RPMI7951 (cell line): ENCODE measurements at regions not wholly inside any gene's neighbourhood (a gene's known extent, or its start where the extent isn't known, plus 50 kb on each side); places are given as distances from the start of the nearest gene placed in this dataset.

Source experiments
- DNase-seq: peaks from one replicate; pipeline ENCODE4 v3.0.0-alpha.2; 2012; ENCODE audit warnings: low read depth

DNA sequence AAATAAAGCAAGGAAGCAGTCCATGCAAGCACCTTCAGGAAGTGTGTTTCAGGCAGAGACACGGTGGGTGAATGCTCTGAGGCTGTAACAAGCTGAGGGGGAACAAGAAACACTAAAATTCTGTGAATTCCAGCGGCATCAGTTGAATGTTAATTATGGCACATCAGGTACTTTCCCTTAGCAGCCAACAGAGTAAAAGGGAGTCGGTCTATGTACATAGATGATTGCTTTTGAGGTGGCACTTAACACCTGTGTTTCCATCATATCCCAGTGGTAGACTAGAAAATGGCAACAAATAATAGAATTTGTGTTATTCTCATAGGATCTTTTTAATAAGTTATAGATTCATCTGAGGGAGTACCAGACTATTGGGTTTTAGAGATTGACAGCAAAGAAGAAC lies 481.0 kb upstream of the KLF6 start:
- DNase-seq: no peak

DNA sequence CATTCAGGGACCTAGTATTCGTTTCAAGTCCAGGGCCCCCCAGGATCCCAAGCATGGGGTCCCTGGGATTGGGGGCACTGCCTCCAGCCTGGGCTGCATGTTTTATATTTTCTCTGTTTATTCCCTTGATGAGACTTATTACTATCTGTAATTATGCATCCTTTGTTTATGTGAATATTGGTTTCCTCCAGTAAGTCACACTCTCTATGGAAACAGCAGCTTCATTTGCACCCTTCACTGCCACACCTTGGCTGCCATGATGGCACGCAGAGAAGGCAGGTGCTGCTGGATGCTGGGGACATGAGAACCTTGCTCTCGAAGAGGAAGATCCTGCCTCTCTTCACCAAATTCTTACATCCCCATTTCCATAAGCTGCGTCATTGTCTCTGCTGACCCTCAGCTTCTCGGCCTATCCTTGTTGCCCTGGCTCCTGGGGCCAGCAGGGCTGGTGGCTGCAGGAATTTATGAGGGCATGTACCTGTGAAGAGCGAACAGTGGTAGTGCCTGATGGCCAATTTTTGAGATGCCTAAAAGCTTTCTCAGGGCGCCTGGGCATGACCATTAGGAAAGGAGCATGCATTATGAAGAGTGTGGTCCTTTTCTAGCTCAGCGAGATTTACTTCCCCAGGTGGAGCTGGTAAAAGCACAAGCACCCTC lies 479.3 kb upstream of the KLF6 start:
- no peak for DNase-seq

DNA sequence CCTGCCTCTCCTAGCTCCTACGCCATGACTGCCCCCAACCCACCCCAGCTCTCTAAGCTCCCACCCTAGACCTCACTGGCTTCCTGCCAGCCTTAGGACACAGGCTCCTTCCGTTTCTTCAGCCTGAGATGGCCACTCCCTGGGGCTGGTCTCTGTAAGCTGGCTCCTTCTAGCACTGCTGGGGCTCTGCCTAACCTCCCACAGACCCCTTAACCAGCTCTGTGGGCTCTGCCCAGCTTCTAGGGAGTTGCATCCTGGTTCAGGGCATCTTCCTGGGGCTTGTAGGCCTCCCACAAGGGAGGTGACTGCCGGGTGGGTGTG lies 478.6 kb upstream of the KLF6 start:
- no peak for DNase-seq

DNA sequence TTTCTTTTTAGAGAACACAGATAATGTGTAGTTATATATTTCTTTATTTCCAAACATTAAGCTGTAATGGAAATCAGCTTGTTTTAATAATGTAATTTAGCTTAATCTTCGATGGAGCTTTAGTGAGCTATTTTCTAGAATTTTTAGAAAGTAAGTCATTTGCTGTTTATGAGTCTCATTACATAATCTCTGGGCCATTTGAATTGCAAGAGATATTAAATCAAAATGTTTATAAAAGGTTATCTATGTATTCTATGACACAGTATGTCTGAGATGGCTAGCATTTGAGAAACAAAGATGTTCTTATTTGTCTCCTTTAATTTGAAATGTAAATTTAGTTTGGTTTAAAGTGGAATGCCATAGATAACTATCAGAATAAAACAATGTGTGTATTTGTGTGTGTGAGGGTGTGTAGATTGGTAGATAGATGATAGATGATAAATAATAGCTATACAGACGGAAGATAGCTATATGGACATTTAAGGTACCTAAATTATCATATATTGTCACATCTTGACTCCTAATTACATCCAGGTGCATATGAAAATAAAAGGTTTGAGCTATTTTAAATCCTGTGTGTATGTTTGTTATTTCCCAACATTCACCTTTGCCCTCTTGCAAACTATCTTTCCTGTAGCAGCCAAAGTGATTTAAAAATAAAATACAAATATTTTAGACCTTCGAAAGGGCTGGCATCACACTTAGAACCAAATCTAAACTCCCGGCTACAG lies 478.0 kb upstream of the KLF6 start:
- no peak for DNase-seq

DNA sequence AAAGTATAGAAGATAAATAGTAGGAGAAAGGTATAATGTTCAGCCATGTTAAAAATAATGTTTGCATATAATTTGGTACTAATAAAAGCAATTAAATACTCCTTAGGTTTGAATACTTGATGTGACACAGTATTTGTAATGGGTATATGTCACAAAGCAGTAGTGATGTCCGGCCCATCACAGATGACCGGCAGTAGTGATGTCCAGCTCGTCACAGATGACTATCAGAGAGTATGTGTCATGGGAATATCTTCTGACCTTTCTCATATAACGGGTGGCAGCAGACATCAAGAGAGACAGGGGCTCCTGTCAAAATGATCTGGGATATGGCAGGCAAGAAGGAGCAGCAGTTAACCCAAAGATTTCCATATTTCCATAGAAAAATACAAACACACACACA lies 477.4 kb upstream of the KLF6 start:
- peak; percentile 45 for DNase-seq

DNA sequence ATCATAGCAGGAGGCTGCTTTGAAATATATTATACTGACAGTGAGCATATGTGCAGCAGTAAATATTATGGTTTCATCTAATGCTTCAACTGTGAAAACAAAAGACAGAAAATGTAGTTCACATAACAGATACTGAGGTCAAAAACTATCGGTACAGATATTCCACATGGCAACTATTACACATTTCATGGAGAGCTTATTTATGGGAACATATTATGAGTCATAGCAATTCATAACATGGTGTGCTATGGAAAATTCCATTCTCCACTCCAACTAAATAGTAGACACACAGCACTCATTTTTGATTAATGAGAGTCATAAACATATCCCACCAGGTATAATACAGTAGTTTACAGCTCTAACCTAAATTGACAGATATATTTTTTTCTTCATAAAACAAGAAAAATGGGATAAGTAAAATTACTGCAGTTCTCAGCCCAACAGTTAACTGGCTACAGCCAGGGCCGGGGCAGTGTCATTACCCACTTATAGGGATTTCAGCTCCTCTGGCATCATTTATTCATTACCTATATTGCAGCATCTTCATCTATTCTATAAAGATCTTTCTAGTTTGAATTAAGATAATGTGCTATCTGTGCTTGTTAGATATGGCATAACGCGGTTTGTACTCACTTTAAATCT lies 475.6 kb upstream of the KLF6 start:
- DNase-seq: peak; percentile 46

DNA sequence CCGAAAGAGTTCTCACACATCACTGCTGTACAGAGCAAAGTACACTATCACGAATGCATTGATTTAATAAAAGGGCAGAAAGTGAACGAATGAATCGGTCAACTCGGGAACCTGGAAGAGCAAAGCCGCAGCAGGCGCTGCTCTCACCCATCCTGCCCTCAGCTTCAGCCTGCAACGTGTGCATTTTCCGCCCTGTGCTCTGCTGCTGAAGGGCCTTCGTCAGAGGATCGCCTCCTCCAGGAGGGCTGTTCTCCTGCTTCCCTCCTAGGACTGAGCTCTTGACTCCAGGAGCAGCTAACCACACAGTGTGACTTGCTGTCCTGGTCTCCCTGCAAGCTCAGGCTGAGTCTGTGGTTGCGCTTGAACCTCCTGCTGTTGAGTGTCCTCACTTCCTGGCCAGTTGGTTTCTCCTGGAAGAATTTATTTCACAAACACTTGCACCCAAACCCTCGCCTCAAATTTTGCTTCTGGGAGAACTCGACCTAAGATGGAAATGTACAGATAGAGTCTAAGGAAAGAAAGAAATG lies 473.0 kb upstream of the KLF6 start:
- no peak for DNase-seq

DNA sequence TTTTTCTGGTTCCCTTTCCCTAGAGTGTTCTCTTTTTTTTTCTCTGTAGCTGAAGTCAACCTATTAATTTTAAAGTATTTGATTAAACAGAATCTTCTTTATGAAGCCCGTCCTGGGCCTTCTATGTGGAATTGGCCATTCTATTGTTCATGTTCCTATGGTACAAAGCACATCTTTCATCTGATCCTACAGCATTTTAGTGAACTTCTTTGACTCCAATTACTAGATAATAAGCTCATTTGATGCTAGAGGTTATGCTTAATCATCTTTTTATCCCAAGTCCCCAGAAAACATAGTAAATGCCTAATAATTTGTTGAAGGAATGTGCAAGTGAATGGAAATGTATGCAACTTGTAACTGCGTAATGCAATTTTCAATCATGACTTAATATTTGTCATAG lies 472.0 kb upstream of the KLF6 start:
- DNase-seq: no peak

DNA sequence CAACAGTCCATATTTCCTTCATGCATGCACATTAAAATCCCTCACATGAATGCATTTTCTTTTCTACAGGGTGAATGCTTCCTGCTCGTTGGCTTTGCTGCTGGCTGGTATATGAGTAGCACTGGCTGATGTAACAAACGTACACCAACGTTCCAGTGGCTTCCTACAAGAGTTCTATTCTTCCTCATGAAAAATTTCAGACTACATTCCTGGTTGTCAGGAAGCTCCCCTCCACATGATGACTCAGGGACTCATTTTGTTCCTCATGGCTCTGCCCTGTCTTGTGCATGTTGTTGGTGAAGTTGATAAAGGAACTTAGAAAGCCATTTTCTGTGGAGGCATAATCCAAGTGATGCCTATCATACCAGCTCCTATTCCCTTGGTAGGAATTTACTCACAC lies 470.7 kb upstream of the KLF6 start:
- no peak for DNase-seq

DNA sequence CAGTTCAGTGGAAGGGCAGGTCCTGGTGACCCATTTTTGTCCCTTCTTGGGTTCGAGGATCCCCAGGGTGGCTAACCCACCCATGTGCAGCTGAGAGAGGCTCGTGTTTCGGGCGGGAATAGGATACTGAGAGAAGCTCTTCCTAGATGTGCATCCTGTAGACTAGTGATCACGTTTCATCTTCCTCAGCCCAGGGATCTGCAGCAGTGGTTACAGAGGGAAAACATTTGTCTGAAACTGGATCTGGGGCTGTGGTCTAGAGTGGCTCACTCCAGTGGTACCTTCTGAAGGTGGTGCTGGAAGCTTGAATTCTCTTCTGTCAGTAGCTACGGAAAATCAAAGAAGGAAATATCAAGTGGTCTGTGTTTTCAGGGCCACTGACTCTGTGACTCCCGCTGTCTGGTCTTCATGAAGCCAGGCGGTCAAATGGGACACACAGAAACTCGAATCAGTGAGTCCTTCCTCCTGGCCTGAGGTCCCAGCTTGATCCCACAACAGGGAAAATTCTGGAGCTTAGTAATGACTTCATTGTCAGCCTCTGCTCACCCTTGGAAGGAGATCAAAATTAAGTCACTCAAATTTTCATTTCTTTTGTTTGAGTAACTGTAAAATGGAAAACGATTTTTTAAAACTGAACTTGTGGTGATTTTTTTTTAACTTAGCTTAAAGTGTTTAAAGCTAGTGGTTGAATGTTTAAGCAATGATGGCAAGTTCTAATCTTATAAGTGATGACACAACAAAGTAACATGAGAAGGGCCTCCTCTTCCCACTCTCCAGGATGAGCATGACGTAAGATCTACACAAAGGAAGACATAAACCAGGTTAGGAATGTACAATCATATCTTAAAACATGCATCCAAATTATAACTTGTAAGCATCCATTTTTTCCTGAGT lies 469.3 kb upstream of the KLF6 start:
- DNase-seq: peak; percentile 47

DNA sequence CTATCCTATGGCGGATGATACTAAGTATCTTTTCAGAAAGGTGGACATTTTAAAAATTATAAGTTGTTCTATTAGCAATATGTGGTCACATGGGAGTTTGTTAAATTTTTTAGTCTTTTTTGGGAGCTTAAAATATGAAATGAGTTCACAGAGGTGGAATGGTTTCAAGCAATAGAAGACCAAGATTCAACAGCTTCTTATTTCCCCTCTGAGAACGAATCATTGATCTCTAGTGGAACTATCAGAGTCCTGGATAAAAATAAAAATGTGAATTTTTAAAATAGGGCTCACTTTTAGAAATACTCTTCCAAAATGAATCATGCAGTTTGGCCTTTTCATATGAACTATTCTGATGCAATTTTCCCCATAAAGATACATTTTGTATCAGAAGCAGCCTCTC lies 467.7 kb upstream of the KLF6 start:
- DNase-seq: no peak

DNA sequence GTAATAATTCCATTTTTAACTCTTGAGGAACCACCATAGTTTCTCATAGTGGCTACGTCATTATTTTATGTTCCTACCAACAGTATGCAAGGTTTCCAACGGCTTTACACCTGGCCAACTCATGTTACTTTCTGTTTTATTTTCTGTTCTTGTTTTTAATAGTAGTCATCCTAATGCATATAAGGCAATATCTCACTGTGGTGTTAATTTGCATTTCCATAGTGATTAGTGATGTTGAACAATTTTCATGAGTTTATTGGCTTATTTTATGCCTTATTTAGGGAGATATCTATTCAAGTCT lies 465.5 kb upstream of the KLF6 start:
- DNase-seq: no peak

DNA sequence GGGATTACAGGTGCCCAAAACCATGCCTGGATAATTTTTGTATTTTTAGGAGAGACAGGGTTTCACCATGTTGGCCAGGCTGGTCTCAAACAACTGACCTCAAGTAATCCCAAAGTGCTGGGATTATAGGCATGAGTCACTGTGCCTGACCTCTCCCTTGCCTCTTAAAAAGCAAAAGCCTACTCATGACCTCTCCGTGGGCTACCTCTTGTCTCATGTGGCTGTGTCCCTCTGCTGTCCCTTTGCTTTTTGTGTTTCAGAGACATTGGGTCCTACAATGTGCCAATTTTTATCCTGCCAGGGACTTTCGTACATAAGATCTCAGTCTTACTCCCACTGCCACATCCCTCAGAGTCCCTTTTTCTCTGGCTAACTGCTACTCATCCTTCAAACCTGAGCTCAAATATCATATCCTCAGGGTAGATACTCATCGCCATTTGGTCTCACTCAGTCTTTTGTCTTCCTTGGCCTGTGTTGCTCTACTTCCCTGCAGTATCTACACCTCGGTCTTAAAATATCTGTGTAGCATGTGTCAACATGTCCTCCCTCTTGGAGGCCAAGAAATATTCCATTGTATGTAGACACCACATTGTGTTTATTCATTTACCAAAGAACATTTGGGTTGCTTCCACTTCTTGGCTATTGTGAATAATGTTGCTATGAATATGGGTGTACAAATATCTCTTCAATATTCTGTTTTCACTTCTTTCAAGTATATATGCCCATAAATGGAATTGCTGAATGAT lies 465.0 kb upstream of the KLF6 start:
- peak; percentile 94 for DNase-seq

DNA sequence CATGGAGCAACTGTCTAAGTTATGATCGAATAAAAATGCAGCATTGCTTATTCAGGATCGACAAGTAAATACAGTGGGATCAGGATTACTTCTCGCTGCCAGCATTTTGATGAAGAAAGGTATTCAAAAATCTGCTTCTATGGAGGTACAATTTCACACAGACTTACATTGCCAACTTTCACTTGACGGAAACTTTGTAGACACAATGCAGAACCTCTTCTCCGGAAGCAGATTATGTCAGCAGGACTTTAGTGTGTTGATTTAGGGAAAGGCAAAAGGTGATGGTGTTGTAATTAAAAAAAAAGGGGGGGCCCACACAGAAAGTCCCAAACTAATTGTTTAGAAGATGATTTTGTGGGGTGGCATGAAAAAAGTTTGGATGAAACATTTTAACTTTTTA lies 462.4 kb upstream of the KLF6 start:
- no peak for DNase-seq

DNA sequence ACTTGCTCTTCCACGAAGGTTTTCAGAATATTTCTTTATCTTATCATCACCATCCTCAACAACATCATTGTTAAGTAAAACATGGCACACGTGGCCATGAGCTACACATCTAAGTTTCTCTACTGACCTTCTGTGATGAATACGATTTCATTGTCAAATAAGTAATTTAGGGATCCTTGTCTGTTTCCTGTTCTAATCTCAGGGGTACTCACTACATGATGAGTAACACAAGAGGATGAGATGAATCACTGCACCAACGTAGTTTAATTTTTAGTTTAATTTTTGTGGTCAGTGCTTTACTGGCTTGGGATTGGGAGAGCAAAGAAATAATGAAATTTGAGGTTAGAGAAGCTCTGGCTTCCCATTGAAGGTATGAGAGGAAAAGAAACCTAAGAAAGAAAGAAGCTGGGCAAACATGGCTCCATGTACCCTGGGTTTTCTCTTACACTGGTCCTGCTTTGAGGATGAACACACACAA lies 461.9 kb upstream of the KLF6 start:
- peak; percentile 95 for DNase-seq

DNA sequence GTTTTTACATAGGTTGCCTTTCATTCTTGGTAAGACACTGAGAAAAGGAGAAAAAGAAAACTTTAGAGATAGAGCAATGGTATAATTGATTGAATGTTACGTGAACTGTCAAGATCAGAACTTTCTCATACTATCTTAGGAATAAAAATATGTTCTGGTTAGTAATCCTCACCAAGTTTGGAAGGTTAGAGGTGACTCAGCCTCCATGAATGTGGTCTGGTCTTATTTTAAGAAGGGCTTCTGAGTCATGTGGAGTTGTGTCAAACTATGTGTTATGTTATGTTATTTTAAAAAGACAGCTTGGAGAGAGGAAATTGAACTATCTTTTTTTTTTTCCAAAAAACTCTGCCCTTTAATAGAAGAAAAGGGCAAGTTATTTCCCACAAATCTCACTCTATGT lies 458.6 kb upstream of the KLF6 start:
- DNase-seq: peak; percentile 99

DNA sequence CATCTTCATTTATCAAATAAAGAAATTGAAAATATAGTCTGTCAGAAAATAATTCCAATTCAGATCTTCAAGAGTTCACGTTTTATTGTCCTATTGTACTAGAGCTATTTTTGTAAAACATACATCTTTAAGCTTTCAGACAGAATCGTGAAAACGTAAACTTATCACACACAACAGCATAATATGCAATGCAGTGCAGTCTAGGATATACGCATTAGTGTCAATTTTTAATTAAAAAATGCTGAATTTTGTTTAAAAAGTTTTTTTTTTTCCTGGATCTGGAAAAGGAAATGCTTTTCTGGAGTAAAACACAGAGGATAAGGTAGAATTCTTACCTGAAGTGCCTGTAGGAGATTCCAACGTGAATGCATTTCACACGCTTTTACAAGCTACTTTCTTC lies 458.2 kb upstream of the KLF6 start:
- no peak for DNase-seq

DNA sequence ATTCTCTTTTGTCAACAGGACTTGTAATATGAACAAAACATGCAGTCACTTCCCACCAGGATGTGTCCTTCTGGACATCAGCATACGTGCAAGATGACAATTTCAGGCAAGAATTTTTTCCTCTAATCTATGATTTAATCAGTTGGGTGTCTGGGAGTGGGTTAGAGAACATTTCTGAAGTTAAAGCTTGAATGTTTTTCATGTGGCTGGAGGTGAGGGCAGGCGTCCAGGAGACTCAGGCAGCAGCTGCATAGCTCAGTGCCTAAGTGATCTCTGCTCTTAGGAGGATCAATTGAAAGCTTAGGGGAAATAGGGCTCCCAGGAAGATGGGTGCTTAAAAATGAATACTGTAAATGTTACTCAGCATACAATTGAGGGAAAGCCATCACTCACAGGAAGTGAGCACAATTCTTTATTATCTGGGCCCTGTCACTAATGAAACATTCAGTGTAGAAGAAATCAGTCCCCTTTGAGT lies 457.6 kb upstream of the KLF6 start:
- peak; percentile 96 for DNase-seq

DNA sequence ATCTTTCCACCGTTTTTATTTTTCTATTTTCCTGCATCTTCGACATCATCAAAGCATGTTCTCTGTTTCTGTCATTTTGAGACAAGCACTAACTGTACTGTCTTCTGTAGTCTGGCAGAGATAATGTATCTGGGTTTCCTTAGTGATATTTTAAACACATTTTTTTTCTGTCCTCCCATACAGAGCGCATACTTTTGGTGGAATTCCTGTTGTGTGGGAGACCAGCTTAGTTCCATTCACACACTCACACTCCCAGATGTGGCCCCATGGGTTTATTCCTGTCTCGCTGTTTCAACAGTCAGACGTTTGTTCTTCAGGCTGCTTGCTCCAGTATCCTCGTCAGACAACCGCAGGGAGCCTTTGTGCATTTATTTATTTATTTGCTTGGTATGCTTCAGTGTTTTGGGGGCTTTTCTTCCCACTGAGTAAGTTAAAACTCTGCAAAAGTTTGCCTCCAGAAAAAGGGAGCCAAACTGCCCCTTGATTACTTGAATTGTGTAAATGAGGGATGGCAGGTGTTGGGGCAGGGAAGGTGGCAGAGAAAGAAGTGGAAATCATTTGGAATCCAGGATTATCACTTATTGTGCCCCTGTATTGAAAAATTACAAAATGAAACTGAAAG lies 456.8 kb upstream of the KLF6 start:
- DNase-seq: peak; percentile 99

DNA sequence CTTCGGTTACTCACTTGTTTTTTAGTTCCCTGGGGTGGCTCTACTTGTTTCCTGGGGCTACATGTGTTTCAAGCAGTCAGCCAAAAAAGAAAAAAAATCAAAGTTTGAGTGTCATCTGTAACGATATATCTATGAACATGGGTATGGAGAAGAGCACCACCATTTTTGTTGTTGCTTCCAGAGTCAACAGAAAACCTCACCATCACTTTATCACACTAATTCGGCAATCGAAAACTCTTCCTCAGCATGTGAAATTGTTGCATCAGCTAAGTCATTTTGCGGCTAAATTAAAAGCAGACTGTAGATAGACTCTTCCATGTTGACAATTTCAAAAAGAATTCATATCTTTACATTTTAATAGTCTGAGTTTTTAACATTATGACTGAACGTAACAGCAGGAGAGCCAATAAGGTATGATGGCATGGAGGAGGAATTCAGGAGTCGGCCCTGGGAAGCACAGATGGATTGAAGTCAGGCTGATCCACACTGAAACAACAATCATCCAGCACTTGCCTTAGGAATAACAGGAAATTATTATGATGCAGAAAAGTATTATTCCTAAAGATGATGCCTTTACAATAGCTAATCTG lies 455.7 kb upstream of the KLF6 start:
- peak; percentile 76 for DNase-seq

DNA sequence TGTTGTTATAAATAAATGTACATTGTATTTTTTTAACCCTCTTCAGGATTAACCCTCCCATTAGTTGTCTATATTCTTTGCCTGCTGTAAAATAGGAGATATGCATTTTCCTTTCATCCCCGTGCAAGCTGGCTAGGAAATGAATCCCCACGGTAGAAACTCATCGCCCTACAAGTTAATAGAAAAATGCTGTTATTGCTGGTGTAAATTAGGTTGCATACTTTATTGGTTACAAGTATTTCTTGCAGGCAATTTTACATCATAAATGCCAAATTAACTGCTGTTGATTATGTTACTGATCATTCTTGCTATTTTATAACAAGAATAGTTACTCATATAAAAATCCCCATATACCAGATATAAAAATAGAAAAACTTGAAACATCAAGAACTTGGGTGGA lies 454.2 kb upstream of the KLF6 start:
- no peak for DNase-seq
